SK-N-SH treated with all-trans-retinoic acid at 6 μM for 48 hours (cell line): ENCODE measurements at regions not wholly inside any gene's neighbourhood (a gene's known extent, or its start where the extent isn't known, plus 50 kb on each side); places are given as distances from the start of the nearest gene placed in this dataset.

ENCODE experiments used
- ATAC-seq: fragments of 200-7000 bp; cut with Tn5 transposase; 3 replicates; pipeline ENCODE4 v1.9.1; 2020; ENCODE audit warnings: mild to moderate bottlenecking, moderate library complexity
- ARNTL ChIP-seq: fragments of 450-650 bp; formaldehyde crosslinking; IDR thresholded peaks from 2 replicates; pipeline ENCODE4 v1.5.0; 2020; ENCODE audit warnings: low read depth, mild to moderate bottlenecking, moderate library complexity, borderline replicate concordance
- BACH2 ChIP-seq: fragments of 250-450 bp; sonication (Bioruptor Pico); IDR thresholded peaks from 2 replicates; pipeline ENCODE4 v1.9.0; 2021; ENCODE audit warnings: mild to moderate bottlenecking, borderline replicate concordance
- CSDC2 ChIP-seq: fragments of 250-450 bp; sonication (Bioruptor Pico); IDR thresholded peaks from 2 replicates; pipeline ENCODE4 v1.5.0; 2020; ENCODE audit warnings: mild to moderate bottlenecking, moderate library complexity
- CSRNP3 ChIP-seq: fragments of 250-450 bp; sonication (Bioruptor Pico); IDR thresholded peaks from 2 replicates; pipeline ENCODE4 v1.5.1; 2021; ENCODE audit warnings: mild to moderate bottlenecking, moderate library complexity
- ESRRG ChIP-seq: fragments of 250-450 bp; sonication (Bioruptor Pico); IDR thresholded peaks from 2 replicates; pipeline ENCODE4 v1.6.1; 2021; ENCODE audit warnings: mild to moderate bottlenecking
- GLIS3 ChIP-seq: fragments of 250-450 bp; sonication (Bioruptor Pico); IDR thresholded peaks from 2 replicates; pipeline ENCODE4 v1.5.0; 2020; ENCODE audit warnings: mild to moderate bottlenecking, moderate library complexity
- ISL1 ChIP-seq: fragments of 250-450 bp; sonication (Bioruptor Pico); IDR thresholded peaks from 2 replicates; pipeline ENCODE4 v2.1.2; 2022; ENCODE audit warnings: mild to moderate bottlenecking, moderate library complexity
- OSR1 ChIP-seq: fragments of 250-450 bp; sonication (Bioruptor Pico); IDR thresholded peaks from 2 replicates; pipeline ENCODE4 v1.8.0; 2022; ENCODE audit warnings: moderate library complexity, mild to moderate bottlenecking, inconsistent platforms
- PATZ1 ChIP-seq: fragments of 250-450 bp; sonication (Bioruptor Pico); IDR thresholded peaks from 2 replicates; pipeline ENCODE4 v1.8.0; 2020; ENCODE audit warnings: mild to moderate bottlenecking, moderate library complexity, borderline replicate concordance
- PPARA ChIP-seq: fragments of 250-450 bp; sonication (Bioruptor Pico); IDR thresholded peaks from 2 replicates; pipeline ENCODE4 v1.5.0; 2020; ENCODE audit warnings: mild to moderate bottlenecking, borderline replicate concordance
- RARB ChIP-seq: fragments of 250-450 bp; sonication (Bioruptor Pico); IDR thresholded peaks from 2 replicates; pipeline ENCODE4 v1.8.0; 2021; ENCODE audit warnings: mild to moderate bottlenecking, moderate library complexity
- SNAI2 ChIP-seq: fragments of 250-450 bp; sonication (Bioruptor Pico); IDR thresholded peaks from 2 replicates; pipeline ENCODE4 v1.5.0; 2020; ENCODE audit warnings: mild to moderate bottlenecking, moderate library complexity
- TOX ChIP-seq: fragments of 250-450 bp; sonication (Bioruptor Pico); IDR thresholded peaks from 2 replicates; pipeline ENCODE4 v1.8.0; 2021; ENCODE audit warnings: mild to moderate bottlenecking, moderate library complexity, borderline replicate concordance
- ZC3H10 ChIP-seq: fragments of 250-450 bp; sonication (Bioruptor Pico); IDR thresholded peaks from 2 replicates; pipeline ENCODE4 v1.5.1; 2021; ENCODE audit warnings: mild to moderate bottlenecking, moderate library complexity
- ZFP3 ChIP-seq: fragments of 250-450 bp; sonication (Bioruptor Pico); IDR thresholded peaks from 2 replicates; pipeline ENCODE4 v1.5.0; 2020; ENCODE audit warnings: mild to moderate bottlenecking, moderate library complexity
- ZFP30 ChIP-seq: fragments of 450-650 bp; formaldehyde crosslinking; IDR thresholded peaks from 2 replicates; pipeline ENCODE4 v1.5.0; 2022; ENCODE audit warnings: mild to moderate bottlenecking, moderate library complexity
- ZNF565 ChIP-seq: fragments of 450-650 bp; formaldehyde crosslinking; conservative IDR thresholded peaks from 2 replicates; pipeline ENCODE4 v1.5.0; 2020; ENCODE audit warnings: low read depth, mild to moderate bottlenecking, moderate library complexity
- ZNF8 ChIP-seq: fragments of 450-650 bp; formaldehyde crosslinking; IDR thresholded peaks from 2 replicates; pipeline ENCODE4 v1.5.0; 2020; ENCODE audit warnings: mild to moderate bottlenecking, moderate library complexity
- TF ChIP-seq, protein P1 (sequence below): fragments of 250-450 bp; sonication (Bioruptor Pico); IDR thresholded peaks from 2 replicates; pipeline ENCODE4 v1.5.1; 2020; ENCODE audit warnings: low read depth, mild to moderate bottlenecking, moderate library complexity
- TF ChIP-seq, protein P2 (sequence below): fragments of 250-450 bp; sonication (Bioruptor Pico); IDR thresholded peaks from 2 replicates; pipeline ENCODE4 v1.5.0; 2020; ENCODE audit warnings: mild to moderate bottlenecking, moderate library complexity

DNA sequence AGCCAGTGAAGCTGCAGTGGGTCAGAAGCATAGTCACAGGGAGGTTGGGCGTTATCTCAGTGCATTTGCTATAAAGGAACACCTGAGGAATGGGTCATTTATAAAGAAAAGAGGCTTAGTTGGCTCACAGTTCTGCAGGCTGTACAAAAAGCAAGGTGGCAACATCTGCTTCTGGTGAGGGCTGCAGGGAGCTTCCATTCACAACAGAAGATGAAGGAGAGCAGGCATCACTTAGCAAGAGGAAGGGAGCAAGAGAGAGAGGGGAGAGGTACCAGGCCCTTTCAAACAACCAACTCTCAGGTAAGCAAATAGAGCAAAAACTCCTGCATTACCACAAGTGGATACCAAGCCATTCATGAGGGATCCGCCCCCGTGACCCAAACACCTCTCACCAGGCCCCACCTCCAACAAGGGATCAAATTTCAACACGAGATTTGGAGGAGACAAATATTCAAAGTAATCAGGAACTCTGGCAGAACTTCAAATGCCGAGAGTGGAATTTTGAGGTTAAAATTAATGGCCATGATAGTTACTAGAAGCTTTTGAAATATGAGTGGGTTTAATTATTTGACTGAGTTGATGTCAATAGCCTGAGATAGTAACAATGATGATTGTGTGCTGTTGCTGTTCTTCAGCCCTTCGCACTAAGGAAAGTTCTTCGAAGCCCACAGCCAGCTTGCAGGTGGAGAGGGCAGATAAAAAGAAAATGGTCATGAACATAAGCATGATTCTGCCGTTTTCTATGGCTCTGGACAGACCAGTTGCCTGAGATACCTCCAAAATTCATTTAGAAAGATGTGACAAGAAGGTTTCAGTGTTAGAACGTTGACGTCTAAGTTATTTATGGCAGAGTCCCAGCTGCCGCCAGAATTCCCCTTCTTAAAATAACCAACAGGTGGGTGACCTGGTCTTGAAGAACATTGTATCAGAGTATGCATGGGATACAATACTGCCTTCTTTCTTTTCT lies 55.3 kb upstream of the ADTRP start (continued):
- no peak for TF ChIP-seq ARNTL
- no peak for TF ChIP-seq ZNF8 (CRISPR knock-in tag)

- no peak for TF ChIP-seq PPARA (CRISPR knock-in tag)
- no peak for TF ChIP-seq OSR1 (CRISPR knock-in tag)
- TF ChIP-seq RARB: no peak
- TF ChIP-seq, protein P1, sequence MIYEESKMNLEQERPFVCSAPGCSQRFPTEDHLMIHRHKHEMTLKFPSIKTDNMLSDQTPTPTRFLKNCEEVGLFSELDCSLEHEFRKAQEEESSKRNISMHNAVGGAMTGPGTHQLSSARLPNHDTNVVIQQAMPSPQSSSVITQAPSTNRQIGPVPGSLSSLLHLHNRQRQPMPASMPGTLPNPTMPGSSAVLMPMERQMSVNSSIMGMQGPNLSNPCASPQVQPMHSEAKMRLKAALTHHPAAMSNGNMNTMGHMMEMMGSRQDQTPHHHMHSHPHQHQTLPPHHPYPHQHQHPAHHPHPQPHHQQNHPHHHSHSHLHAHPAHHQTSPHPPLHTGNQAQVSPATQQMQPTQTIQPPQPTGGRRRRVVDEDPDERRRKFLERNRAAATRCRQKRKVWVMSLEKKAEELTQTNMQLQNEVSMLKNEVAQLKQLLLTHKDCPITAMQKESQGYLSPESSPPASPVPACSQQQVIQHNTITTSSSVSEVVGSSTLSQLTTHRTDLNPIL: no peak
- TF ChIP-seq, protein P2, sequence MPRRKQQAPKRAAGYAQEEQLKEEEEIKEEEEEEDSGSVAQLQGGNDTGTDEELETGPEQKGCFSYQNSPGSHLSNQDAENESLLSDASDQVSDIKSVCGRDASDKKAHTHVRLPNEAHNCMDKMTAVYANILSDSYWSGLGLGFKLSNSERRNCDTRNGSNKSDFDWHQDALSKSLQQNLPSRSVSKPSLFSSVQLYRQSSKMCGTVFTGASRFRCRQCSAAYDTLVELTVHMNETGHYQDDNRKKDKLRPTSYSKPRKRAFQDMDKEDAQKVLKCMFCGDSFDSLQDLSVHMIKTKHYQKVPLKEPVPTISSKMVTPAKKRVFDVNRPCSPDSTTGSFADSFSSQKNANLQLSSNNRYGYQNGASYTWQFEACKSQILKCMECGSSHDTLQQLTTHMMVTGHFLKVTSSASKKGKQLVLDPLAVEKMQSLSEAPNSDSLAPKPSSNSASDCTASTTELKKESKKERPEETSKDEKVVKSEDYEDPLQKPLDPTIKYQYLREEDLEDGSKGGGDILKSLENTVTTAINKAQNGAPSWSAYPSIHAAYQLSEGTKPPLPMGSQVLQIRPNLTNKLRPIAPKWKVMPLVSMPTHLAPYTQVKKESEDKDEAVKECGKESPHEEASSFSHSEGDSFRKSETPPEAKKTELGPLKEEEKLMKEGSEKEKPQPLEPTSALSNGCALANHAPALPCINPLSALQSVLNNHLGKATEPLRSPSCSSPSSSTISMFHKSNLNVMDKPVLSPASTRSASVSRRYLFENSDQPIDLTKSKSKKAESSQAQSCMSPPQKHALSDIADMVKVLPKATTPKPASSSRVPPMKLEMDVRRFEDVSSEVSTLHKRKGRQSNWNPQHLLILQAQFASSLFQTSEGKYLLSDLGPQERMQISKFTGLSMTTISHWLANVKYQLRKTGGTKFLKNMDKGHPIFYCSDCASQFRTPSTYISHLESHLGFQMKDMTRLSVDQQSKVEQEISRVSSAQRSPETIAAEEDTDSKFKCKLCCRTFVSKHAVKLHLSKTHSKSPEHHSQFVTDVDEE (CRISPR knock-in tag): no peak
- no peak for TF ChIP-seq TOX (CRISPR knock-in tag)
- TF ChIP-seq ZNF8 (CRISPR knock-in tag): no peak
- TF ChIP-seq CSRNP3 (CRISPR knock-in tag): no peak
- no peak for TF ChIP-seq ISL1 (CRISPR knock-in tag)
- ATAC-seq: no peak
Measured at GRCh38 chr6:11831653-11832052, 53.0 kb upstream of the ADTRP start.

GRCh38 chr6:11830520-11830919 lies 51.9 kb upstream of the ADTRP start:
- TF ChIP-seq ZFP3 (CRISPR knock-in tag): no peak
- no peak for TF ChIP-seq ZNF565
- no peak for TF ChIP-seq ZNF8 (CRISPR knock-in tag)
- TF ChIP-seq, protein P2 (CRISPR knock-in tag): no peak
- TF ChIP-seq CSRNP3 (CRISPR knock-in tag): no peak
- TF ChIP-seq ESRRG (CRISPR knock-in tag): no peak
- no peak for TF ChIP-seq SNAI2
- TF ChIP-seq, protein P1: no peak
- TF ChIP-seq PATZ1 (CRISPR knock-in tag): no peak
- no peak for TF ChIP-seq ARNTL
- no peak for TF ChIP-seq ZC3H10 (CRISPR knock-in tag)
- no peak for TF ChIP-seq TOX (CRISPR knock-in tag)
- TF ChIP-seq PPARA (CRISPR knock-in tag): no peak
- TF ChIP-seq BACH2 (CRISPR knock-in tag): no peak
- no peak for TF ChIP-seq CSDC2 (CRISPR knock-in tag)
- TF ChIP-seq OSR1 (CRISPR knock-in tag): no peak
- TF ChIP-seq ZFP30 (CRISPR knock-in tag): no peak
- TF ChIP-seq GLIS3: no peak
- TF ChIP-seq RARB: no peak
- TF ChIP-seq ISL1 (CRISPR knock-in tag): no peak
- TF ChIP-seq, all 23 proteins: peak for 0
- ATAC-seq: no peak
